Urinary bladder (tissue), 3 donors: ENCODE measurements at regions not wholly inside any gene's neighbourhood (a gene's known extent, or its start where the extent isn't known, plus 50 kb on each side); places are given as distances from the start of the nearest gene placed in this dataset.

Experiments
- DNase-seq: peaks from one replicate; pipeline ENCODE4 v3.0.0-alpha.2; 2015; ENCODE audit errors: extremely low spot score
- H3K27ac ChIP-seq: one replicate; pipeline ENCODE4 v1.5.1; 2013; ENCODE audit warnings: low read depth, mild to moderate bottlenecking, moderate library complexity
- H3K36me3 ChIP-seq: one replicate; pipeline ENCODE4 v1.6.1; 2013; ENCODE audit warnings: mild to moderate bottlenecking, moderate library complexity; ENCODE audit not compliant: insufficient read depth
- H3K4me1 ChIP-seq: one replicate; pipeline ENCODE4 v1.6.1; 2013; ENCODE audit warnings: mild to moderate bottlenecking, moderate library complexity; ENCODE audit not compliant: insufficient read depth
- H3K4me3 ChIP-seq: one replicate; pipeline ENCODE4 v1.5.1; 2013; ENCODE audit warnings: low read depth, low read length
- WGBS: extraction: QIAGEN DNeasy Blood & Tissue Kit; methylation state at CpG from one replicate; pipeline ENCODE4 v1.1.7; 2013; 5-methylcytosine and 5-hydroxymethylcytosine counted together
- donor health status: healthy with polysubstance abuse.
- donor health status: healthy.

GRCh38 chr2:5440174-5440573 lies 252.0 kb upstream of the SOX11 start:
- no peak overlapping the region for H3K27ac ChIP-seq
- no peak overlapping the region for H3K4me3 ChIP-seq
- WGBS, result 94% methylated on average over 1 of the region's 1 CpG
- no peaks in the 10 kb centered on the region for H3K36me3 ChIP-seq
- no peaks in the 10 kb centered on the region for H3K4me1 ChIP-seq
- DNase-seq, result no peak

- Histone ChIP-seq H3K4me3 (no peak overlapping the region), H3K36me3 (no peaks in the 10 kb centered on the region), H3K27ac (no peak overlapping the region), H3K4me1 (no peaks in the 10 kb centered on the region)
- DNase-seq, result no peak
- WGBS, result 90% methylated on average over 9 of the region's 9 CpGs
These were observed 249.4 kb upstream of the SOX11 start for GRCh38 chr2:5442736-5443135.

GRCh38 chr2:5444168-5444567 lies 248.0 kb upstream of the SOX11 start:
- Histone ChIP-seq H3K4me1 (no peaks in the 10 kb centered on the region), H3K36me3 (no peaks in the 10 kb centered on the region), H3K4me3 (no peak overlapping the region), H3K27ac (no peak overlapping the region)
- DNase-seq, result no peak
- 94% methylated on average over 16 of the region's 16 CpGs for WGBS

- Histone ChIP-seq H3K27ac (no peak overlapping the region), H3K36me3 (no peaks in the 10 kb centered on the region), H3K4me3 (no peak overlapping the region), H3K4me1 (no peaks in the 10 kb centered on the region)
- no peak for DNase-seq
- WGBS, result 95% methylated on average over 4 of the region's 4 CpGs
These were observed 247.3 kb upstream of the SOX11 start for GRCh38 chr2:5444854-5445253.

GRCh38 chr2:5449867-5450266 lies 242.3 kb upstream of the SOX11 start:
- Histone ChIP-seq H3K27ac (no peak overlapping the region), H3K4me3 (no peak overlapping the region), H3K36me3 (no peaks in the 10 kb centered on the region), H3K4me1 (no peaks in the 10 kb centered on the region)
- DNase-seq, result no peak

- Histone ChIP-seq H3K4me3 (no peak overlapping the region), H3K4me1 (no peaks in the 10 kb centered on the region), H3K36me3 (no peaks in the 10 kb centered on the region), H3K27ac (no peak overlapping the region)
- WGBS, result 59% methylated on average over 23 of the region's 23 CpGs
- DNase-seq, result no peak
These were observed 238.7 kb upstream of the SOX11 start for GRCh38 chr2:5453220-5454050.

GRCh38 chr2:5454051-5454390 lies 238.2 kb upstream of the SOX11 start:
- Histone ChIP-seq H3K4me3 (no peak overlapping the region), H3K4me1 (no peaks in the 10 kb centered on the region), H3K27ac (no peak overlapping the region), H3K36me3 (no peaks in the 10 kb centered on the region)
- 61% methylated on average over 4 of the region's 4 CpGs for WGBS
- DNase-seq, result no peak

- Histone ChIP-seq H3K36me3 (no peaks in the 10 kb centered on the region), H3K4me3 (no peak overlapping the region), H3K27ac (no peak overlapping the region), H3K4me1 (no peaks in the 10 kb centered on the region)
- no peak for DNase-seq
- 90% methylated on average over 6 of the region's 6 CpGs for WGBS
These were observed 233.1 kb upstream of the SOX11 start for GRCh38 chr2:5459041-5459440.

- 74% methylated on average over 5 of the region's 5 CpGs for WGBS
- H3K4me3 ChIP-seq, result no peak overlapping the region
- no peaks in the 10 kb centered on the region for H3K4me1 ChIP-seq
- no peak for DNase-seq
- no peaks in the 10 kb centered on the region for H3K36me3 ChIP-seq
- H3K27ac ChIP-seq, result no peak overlapping the region
These were observed 227.5 kb upstream of the SOX11 start for GRCh38 chr2:5464657-5465056.

- no peak for DNase-seq
- H3K4me3 ChIP-seq, result no peak overlapping the region
- 58% methylated on average over 5 of the region's 5 CpGs for WGBS
- H3K27ac ChIP-seq, result no peak overlapping the region
- H3K4me1 ChIP-seq, result no peaks in the 10 kb centered on the region
- no peaks in the 10 kb centered on the region for H3K36me3 ChIP-seq
These were observed 226.3 kb upstream of the SOX11 start for GRCh38 chr2:5465859-5466258.

- Histone ChIP-seq H3K4me3 (no peak overlapping the region), H3K36me3 (no peaks in the 10 kb centered on the region), H3K27ac (no peak overlapping the region), H3K4me1 (no peaks in the 10 kb centered on the region)
- 84% methylated on average over 15 of the region's 15 CpGs for WGBS
- DNase-seq, result no peak
These were observed 224.8 kb upstream of the SOX11 start for GRCh38 chr2:5467178-5467905.

GRCh38 chr2:5472673-5473072 lies 219.5 kb upstream of the SOX11 start:
- H3K4me3 ChIP-seq, result no peak overlapping the region
- no peak for DNase-seq
- no peaks in the 10 kb centered on the region for H3K4me1 ChIP-seq
- no peaks in the 10 kb centered on the region for H3K36me3 ChIP-seq
- no peak overlapping the region for H3K27ac ChIP-seq
- 89% methylated on average over 4 of the region's 4 CpGs for WGBS

GRCh38 chr2:5473635-5474034 lies 218.5 kb upstream of the SOX11 start:
- no peak for DNase-seq
- whole genome bisulfite sequencing, result 40% methylated on average over 6 of the region's 6 CpGs
- Histone ChIP-seq H3K27ac (no peak overlapping the region), H3K4me1 (no peaks in the 10 kb centered on the region), H3K4me3 (no peak overlapping the region), H3K36me3 (no peaks in the 10 kb centered on the region)

GRCh38 chr2:5474716-5475115 lies 217.5 kb upstream of the SOX11 start:
- DNase-seq, result no peak
- WGBS, result 83% methylated on average over 13 of the region's 14 CpGs
- Histone ChIP-seq H3K27ac (no peak overlapping the region), H3K4me3 (no peak overlapping the region), H3K4me1 (no peaks in the 10 kb centered on the region), H3K36me3 (no peaks in the 10 kb centered on the region)
